Astrocyte (in vitro differentiated cells and primary cell): ENCODE measurements at regions not wholly inside any gene's neighbourhood (a gene's known extent, or its start where the extent isn't known, plus 50 kb on each side); places are given as distances from the start of the nearest gene placed in this dataset.

Experiments
- DNase-seq: peaks from one replicate; pipeline ENCODE4 v3.0.0-alpha.2; 2010; ENCODE audit warnings: low read depth
- FAIRE-seq: peaks from 2 replicates; lab custom pipeline; 2011; peaks lifted over from hg19 to GRCh38; lab: Jason Lieb, UNC
- H2AFZ ChIP-seq: 2 replicates; pipeline ENCODE4 v1.6.0; 2012; ENCODE audit warnings: low read depth, low read length, inconsistent platforms
- H3K27ac ChIP-seq: 2 replicates; pipeline ENCODE4 v1.5.1; 2011; ENCODE audit warnings: low read depth, low read length, inconsistent platforms
- H3K27me3 ChIP-seq: 2 replicates; pipeline ENCODE4 v1.6.0; 2011; ENCODE audit warnings: low read length, inconsistent platforms; ENCODE audit not compliant: insufficient read depth
- H3K36me3 ChIP-seq: 2 replicates; pipeline ENCODE4 v1.5.1; 2011; ENCODE audit warnings: low read length, inconsistent platforms; ENCODE audit not compliant: insufficient read depth
- H3K4me1 ChIP-seq: 2 replicates; pipeline ENCODE4 v1.5.1; 2011; ENCODE audit warnings: low read length, inconsistent platforms; ENCODE audit not compliant: insufficient read depth
- H3K4me2 ChIP-seq: 2 replicates; pipeline ENCODE4 v1.6.0; 2012; ENCODE audit warnings: low read length, inconsistent platforms
- H3K4me3 ChIP-seq: 2 replicates; pipeline ENCODE4 v1.5.1; 2011; ENCODE audit warnings: low read depth, mild to moderate bottlenecking, low read length, inconsistent platforms; ENCODE audit not compliant: insufficient read depth
- H3K79me2 ChIP-seq: 2 replicates; pipeline ENCODE4 v1.6.0; 2012; ENCODE audit warnings: mild to moderate bottlenecking, low read length, inconsistent platforms; ENCODE audit not compliant: insufficient read depth
- H3K9ac ChIP-seq: 2 replicates; pipeline ENCODE4 v1.6.0; 2012; ENCODE audit warnings: mild to moderate bottlenecking, low read length, inconsistent platforms
- H3K9me3 ChIP-seq: 2 replicates; pipeline ENCODE4 v1.5.1; 2012; ENCODE audit warnings: low read depth, mild to moderate bottlenecking, low read length, inconsistent platforms; ENCODE audit not compliant: insufficient read depth
- H4K20me1 ChIP-seq: 2 replicates; pipeline ENCODE4 v1.6.0; 2012; ENCODE audit warnings: low read length, inconsistent platforms; ENCODE audit not compliant: insufficient read depth
- H3K27ac Mint-ChIP-seq: one replicate; pipeline ENCODE4 v1.8.0; 2021; ENCODE audit warnings: mild to moderate bottlenecking, mixed read lengths; ENCODE audit not compliant: unreplicated experiment
- H3K27me3 Mint-ChIP-seq: one replicate; pipeline ENCODE4 v1.8.0; 2021; ENCODE audit warnings: low read depth, mixed read lengths; ENCODE audit not compliant: unreplicated experiment
- H3K36me3 Mint-ChIP-seq: one replicate; pipeline ENCODE4 v1.8.0; 2021; ENCODE audit warnings: low read depth, mixed read lengths; ENCODE audit not compliant: unreplicated experiment
- H3K4me1 Mint-ChIP-seq: one replicate; pipeline ENCODE4 v1.8.0; 2021; ENCODE audit warnings: low read depth, mixed read lengths; ENCODE audit not compliant: unreplicated experiment
- H3K4me3 Mint-ChIP-seq: one replicate; pipeline ENCODE4 v1.8.0; 2021; ENCODE audit warnings: mild to moderate bottlenecking, moderate library complexity, mixed read lengths; ENCODE audit not compliant: unreplicated experiment
- H3K9me3 Mint-ChIP-seq: one replicate; pipeline ENCODE4 v1.8.0; 2021; ENCODE audit warnings: mild to moderate bottlenecking, mixed read lengths; ENCODE audit not compliant: unreplicated experiment
- CTCF ChIP-seq: IDR thresholded peaks from 2 replicates; pipeline ENCODE4 v1.5.1; 2011; ENCODE audit warnings: low read depth, mild to moderate bottlenecking, inconsistent platforms, low read length, moderate library complexity; ENCODE audit not compliant: insufficient read depth
- EZH2 ChIP-seq: IDR thresholded peaks from 2 replicates; pipeline ENCODE4 v1.6.1; 2012; ENCODE audit warnings: mild to moderate bottlenecking, low read length, inconsistent platforms; ENCODE audit not compliant: insufficient read depth

DNA sequence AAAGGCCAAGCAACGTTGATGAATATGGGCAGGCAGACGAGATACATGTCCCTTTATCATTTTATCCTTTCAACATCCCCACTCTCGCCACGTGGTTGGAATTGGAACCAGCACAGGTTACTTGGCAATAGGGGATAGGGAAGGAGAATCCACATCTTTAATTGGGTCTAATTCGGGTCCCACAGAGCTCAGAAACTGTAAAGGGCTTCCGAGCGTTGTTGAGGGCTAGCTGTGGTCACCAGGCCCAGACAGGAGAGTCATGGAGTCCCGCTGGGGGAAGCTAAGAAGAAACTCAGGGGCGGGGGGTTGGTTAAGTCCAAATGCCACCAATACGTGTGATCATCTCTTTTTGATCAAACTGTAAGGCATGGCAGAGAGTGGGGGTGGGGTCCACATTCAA is 271.3 kb upstream of the ZFHX3 start:
- no peaks in the 10 kb centered on the region for H3K4me1 ChIP-seq
- Mint-ChIP-seq H3K27ac (no peak overlapping the region), H3K36me3 (no peaks in the 10 kb centered on the region), H3K27me3 (peaks cover 9% of the 10 kb centered on the region), H3K4me1 (no peaks in the 10 kb centered on the region), H3K9me3 (peaks cover under 1% of the 10 kb centered on the region), H3K4me3 (no peak overlapping the region)
- no peaks in the 10 kb centered on the region for H3K9me3 ChIP-seq
- no peaks in the 10 kb centered on the region for H4K20me1 ChIP-seq
- DNase-seq (no peak), FAIRE-seq (no peak)
- no peak overlapping the region for H3K27ac ChIP-seq
- no peaks in the 10 kb centered on the region for H3K27me3 ChIP-seq
- H3K79me2 ChIP-seq, result no peaks in the 10 kb centered on the region
- no peak overlapping the region for H3K4me2 ChIP-seq
- TF ChIP-seq EZH2 (no peak), CTCF (no peak)
- no peak overlapping the region for H3K4me3 ChIP-seq
- H2AFZ ChIP-seq, result no peak overlapping the region
- no peaks in the 10 kb centered on the region for H3K36me3 ChIP-seq
- no peak overlapping the region for H3K9ac ChIP-seq

DNA sequence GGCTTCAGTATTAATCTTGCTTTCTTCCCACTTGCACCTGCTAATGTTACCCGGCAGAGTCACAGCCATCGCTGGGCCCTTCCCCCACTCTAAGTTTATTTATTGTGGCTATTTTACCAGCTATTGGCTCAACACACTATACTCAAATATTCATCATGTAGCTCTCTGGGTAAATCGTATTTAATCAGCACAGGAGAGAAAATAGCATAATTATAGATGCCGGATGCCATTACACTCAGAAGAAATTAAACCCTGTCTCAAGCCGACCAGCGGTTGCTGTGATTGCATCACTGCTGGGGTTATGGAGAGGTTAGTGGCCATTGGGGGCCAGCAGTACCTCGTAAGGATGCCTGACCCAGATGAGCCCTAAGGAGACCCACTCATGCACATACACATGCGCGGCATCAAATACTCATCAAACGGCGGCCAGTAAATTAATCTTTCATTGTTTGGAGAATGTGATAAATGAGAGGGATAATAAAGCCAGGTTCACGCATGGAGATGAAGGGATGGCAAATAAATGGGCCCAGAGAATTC is 269.5 kb upstream of the ZFHX3 start:
- FAIRE-seq, result no peak
- Histone ChIP-seq H3K27ac (no peak overlapping the region), H3K4me1 (no peaks in the 10 kb centered on the region), H3K79me2 (no peaks in the 10 kb centered on the region), H3K27me3 (no peaks in the 10 kb centered on the region), H3K4me2 (no peak overlapping the region), H3K9me3 (no peaks in the 10 kb centered on the region), H3K9ac (no peak overlapping the region), H4K20me1 (no peaks in the 10 kb centered on the region), H3K4me3 (no peak overlapping the region), H3K36me3 (no peaks in the 10 kb centered on the region), H2AFZ (no peak overlapping the region)
- H3K4me3 Mint-ChIP-seq, result no peak overlapping the region
- no peaks in the 10 kb centered on the region for H3K36me3 Mint-ChIP-seq
- TF ChIP-seq EZH2, result no peak
- TF ChIP-seq CTCF, result no peak
- H3K9me3 Mint-ChIP-seq, result peaks cover 3% of the 10 kb centered on the region
- H3K27ac Mint-ChIP-seq, result no peak overlapping the region
- H3K4me1 Mint-ChIP-seq, result no peaks in the 10 kb centered on the region
- H3K27me3 Mint-ChIP-seq, result peaks cover 9% of the 10 kb centered on the region
- no peak for DNase-seq

DNA sequence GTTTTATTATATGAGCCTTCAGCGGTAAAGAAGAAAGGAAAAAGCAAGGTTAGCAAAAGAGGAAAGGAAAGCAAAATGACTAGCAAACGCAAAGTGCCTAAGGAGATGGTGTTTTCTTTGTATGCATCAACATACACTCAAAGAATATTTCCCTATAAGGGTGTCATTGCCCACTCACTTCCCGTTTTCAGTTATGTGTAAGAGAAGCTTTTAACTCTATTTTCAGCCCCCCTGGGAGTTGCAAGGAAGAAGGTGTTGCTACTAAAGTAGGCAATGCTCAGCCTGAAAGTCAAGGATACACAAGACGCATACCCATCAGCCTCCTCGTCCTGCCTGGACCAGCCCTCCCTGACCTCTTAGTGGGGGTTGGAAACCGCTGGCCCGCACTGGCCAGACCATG is 267.7 kb upstream of the ZFHX3 start:
- H3K4me1 ChIP-seq, result no peaks in the 10 kb centered on the region
- peaks cover 3% of the 10 kb centered on the region for H3K9me3 Mint-ChIP-seq
- no peaks in the 10 kb centered on the region for H3K27me3 ChIP-seq
- H3K4me1 Mint-ChIP-seq, result no peaks in the 10 kb centered on the region
- TF ChIP-seq CTCF (no peak), EZH2 (no peak)
- H3K4me2 ChIP-seq, result no peak overlapping the region
- FAIRE-seq, result no peak
- peaks cover under 1% of the 10 kb centered on the region for H3K27me3 Mint-ChIP-seq
- H3K4me3 ChIP-seq, result no peak overlapping the region
- no peak for DNase-seq
- no peak overlapping the region for H3K9ac ChIP-seq
- H3K9me3 ChIP-seq, result no peaks in the 10 kb centered on the region
- H3K27ac Mint-ChIP-seq, result no peak overlapping the region
- no peak overlapping the region for H3K4me3 Mint-ChIP-seq
- no peaks in the 10 kb centered on the region for H3K36me3 ChIP-seq
- no peak overlapping the region for H3K27ac ChIP-seq
- no peaks in the 10 kb centered on the region for H3K79me2 ChIP-seq
- H3K36me3 Mint-ChIP-seq, result no peaks in the 10 kb centered on the region
- no peaks in the 10 kb centered on the region for H4K20me1 ChIP-seq
- H2AFZ ChIP-seq, result no peak overlapping the region
